H9 (cell line): ENCODE measurements at regions not wholly inside any gene's neighbourhood (a gene's known extent, or its start where the extent isn't known, plus 50 kb on each side); places are given as distances from the start of the nearest gene placed in this dataset.

Source experiments
- DNase-seq: peaks from one replicate; pipeline ENCODE4 v3.0.0-alpha.2; 2017
- H2AFZ ChIP-seq: one replicate; pipeline ENCODE4 v1.6.1; 2013; ENCODE audit warnings: mild to moderate bottlenecking, low read length, control low read depth, moderate library complexity
- H2AK5ac ChIP-seq: 2 replicates; pipeline ENCODE4 v1.6.1; 2013; ENCODE audit warnings: low read length, control low read depth, mixed read lengths; ENCODE audit not compliant: insufficient read length
- H2BK120ac ChIP-seq: one replicate; pipeline ENCODE4 v1.6.1; 2013; ENCODE audit warnings: low read depth, mild to moderate bottlenecking, low read length, control low read depth, inconsistent platforms; ENCODE audit not compliant: poor library complexity, severe bottlenecking
- H2BK12ac ChIP-seq: 2 replicates; pipeline ENCODE4 v1.6.1; 2013; ENCODE audit warnings: low read length, control low read depth, mixed read lengths, low read depth; ENCODE audit not compliant: insufficient read length
- H2BK15ac ChIP-seq: 2 replicates; pipeline ENCODE4 v1.6.1; 2013; ENCODE audit warnings: low read depth, low read length, control low read depth
- H2BK20ac ChIP-seq: one replicate; pipeline ENCODE4 v1.6.1; 2013; ENCODE audit warnings: low read depth, mild to moderate bottlenecking, low read length, control low read depth, inconsistent platforms; ENCODE audit not compliant: poor library complexity, severe bottlenecking
- H2BK5ac ChIP-seq: 2 replicates; pipeline ENCODE4 v1.6.1; 2013; ENCODE audit warnings: low read length, control low read depth, mixed read lengths; ENCODE audit not compliant: insufficient read length
- H3K14ac ChIP-seq: 2 replicates; pipeline ENCODE4 v1.6.1; 2013; ENCODE audit warnings: low read length, control low read depth; ENCODE audit not compliant: insufficient read depth
- H3K18ac ChIP-seq: 2 replicates; pipeline ENCODE4 v1.6.1; 2013; ENCODE audit warnings: low read depth, mild to moderate bottlenecking, mixed read lengths, low read length, control low read depth; ENCODE audit not compliant: insufficient read length
- H3K23ac ChIP-seq: 2 replicates; pipeline ENCODE4 v1.6.1; 2013; ENCODE audit warnings: low read length, control low read depth, mixed read lengths, low read depth; ENCODE audit not compliant: insufficient read length
- H3K23me2 ChIP-seq: 2 replicates; pipeline ENCODE4 v1.6.1; 2013; ENCODE audit warnings: low read depth, mild to moderate bottlenecking, mixed read lengths, low read length, control low read depth; ENCODE audit not compliant: insufficient read length, poor library complexity, severe bottlenecking
- H3K27ac ChIP-seq: 2 replicates; pipeline ENCODE4 v1.5.1; 2013; ENCODE audit warnings: low read length, control low read depth, mixed read lengths, low read depth; ENCODE audit not compliant: insufficient read length
- H3K27me3 ChIP-seq: 2 replicates; pipeline ENCODE4 v1.6.1; 2013; ENCODE audit warnings: low read length, control low read depth, inconsistent platforms; ENCODE audit not compliant: insufficient read depth
- H3K4ac ChIP-seq: 2 replicates; pipeline ENCODE4 v1.6.1; 2013; ENCODE audit warnings: low read depth, mild to moderate bottlenecking, control low read depth, inconsistent platforms, low read length, moderate library complexity
- H3K4me1 ChIP-seq: 2 replicates; pipeline ENCODE4 v1.6.1; 2013; ENCODE audit warnings: low read length, control low read depth, inconsistent platforms; ENCODE audit not compliant: insufficient read depth
- H3K4me2 ChIP-seq: 2 replicates; pipeline ENCODE4 v1.6.1; 2013; ENCODE audit warnings: low read length, control low read depth, mixed read lengths; ENCODE audit not compliant: insufficient read length, insufficient read depth
- H3K56ac ChIP-seq: 2 replicates; pipeline ENCODE4 v1.6.1; 2013; ENCODE audit warnings: low read depth, mild to moderate bottlenecking, mixed read lengths, low read length, control low read depth; ENCODE audit not compliant: insufficient read length
- H3K79me1 ChIP-seq: 2 replicates; pipeline ENCODE4 v1.6.1; 2013; ENCODE audit warnings: low read depth, mild to moderate bottlenecking, moderate library complexity, low read length, control low read depth, inconsistent platforms; ENCODE audit not compliant: insufficient read depth, poor library complexity, severe bottlenecking
- H3K79me2 ChIP-seq: 2 replicates; pipeline ENCODE4 v1.6.1; 2013; ENCODE audit warnings: low read length, control low read depth, inconsistent platforms; ENCODE audit not compliant: insufficient read depth
- H3K9ac ChIP-seq: 2 replicates; pipeline ENCODE4 v1.6.1; 2013; ENCODE audit warnings: low read length, control low read depth, mixed read lengths; ENCODE audit not compliant: insufficient read length; ENCODE audit errors: extremely low read depth
- H3K9me3 ChIP-seq: one replicate; pipeline ENCODE4 v1.6.1; 2013; ENCODE audit warnings: low read depth, low read length, inconsistent platforms; ENCODE audit not compliant: control insufficient read depth
- H3T11ph ChIP-seq: one replicate; pipeline ENCODE4 v1.6.1; 2013; ENCODE audit warnings: mild to moderate bottlenecking, low read length, control low read depth, inconsistent platforms
- H4K20me1 ChIP-seq: one replicate; pipeline ENCODE4 v1.6.1; 2013; ENCODE audit not compliant: control insufficient read depth, insufficient read length, insufficient read depth
- H4K5ac ChIP-seq: 2 replicates; pipeline ENCODE4 v1.6.1; 2013; ENCODE audit warnings: low read depth, mild to moderate bottlenecking, mixed read lengths, low read length, control low read depth; ENCODE audit not compliant: insufficient read length
- H4K8ac ChIP-seq: replicated peaks from 2 replicates; pipeline ENCODE4 v1.6.1; 2013; ENCODE audit warnings: low read length, control low read depth, mixed read lengths, low read depth; ENCODE audit not compliant: insufficient read length
- H4K91ac ChIP-seq: 2 replicates; pipeline ENCODE4 v1.6.1; 2013; ENCODE audit warnings: low read depth, mild to moderate bottlenecking, moderate library complexity, mixed read lengths, low read length, control low read depth; ENCODE audit not compliant: insufficient read length
- H3K27ac Mint-ChIP-seq, 3 experiments: 2 replicates in 2 of 3; 3 replicates in 1 of 3; pipeline ENCODE4 v1.8.0; 2020 to 2021; ENCODE audit warnings: mixed read lengths in 3 of 3, mild to moderate bottlenecking in 1 of 3, moderate library complexity in 1 of 3
- H3K27me3 Mint-ChIP-seq: 2 replicates; pipeline ENCODE4 v1.8.0; 2021; ENCODE audit warnings: low read depth, mild to moderate bottlenecking, moderate library complexity, mixed read lengths
- H3K36me3 Mint-ChIP-seq, 3 experiments: 2 replicates in 2 of 3; 3 replicates in 1 of 3; pipeline ENCODE4 v1.8.0; 2020 to 2021; ENCODE audit warnings: low read depth in 3 of 3, mixed read lengths in 3 of 3; ENCODE audit not compliant: insufficient read depth in 1 of 3
- H3K4me1 Mint-ChIP-seq, 2 experiments: 2 replicates each; pipeline ENCODE4 v1.8.0; 2020; ENCODE audit warnings: mixed read lengths in 2 of 2
- H3K4me3 Mint-ChIP-seq, 2 experiments: 2 replicates in 1 of 2; 3 replicates in 1 of 2; pipeline ENCODE4 v1.8.0; 2020 to 2021; ENCODE audit warnings: mild to moderate bottlenecking in 2 of 2, mixed read lengths in 2 of 2, moderate library complexity in 1 of 2
- H3K9me3 Mint-ChIP-seq, 2 experiments: 2 replicates in 1 of 2; 3 replicates in 1 of 2; pipeline ENCODE4 v1.8.0; 2020; ENCODE audit warnings: mild to moderate bottlenecking in 2 of 2, mixed read lengths in 2 of 2, moderate library complexity in 1 of 2
- WGBS: extraction: QIAGEN DNeasy Blood & Tissue Kit; methylation state at CpG from one replicate; pipeline ENCODE4 v1.1.7; 2013; ENCODE audit warnings: missing lambda C conversion rate, low lambda C conversion rate, mixed read lengths; ENCODE audit not compliant: insufficient read length; ENCODE audit errors: extremely low coverage; 5-methylcytosine and 5-hydroxymethylcytosine counted together
- TF ChIP-seq, protein P1 (sequence below): fragments of 200-600 bp; sonication (generic); conservative IDR thresholded peaks from 3 replicates; pipeline ENCODE4 v1.8.0; 2021; ENCODE audit warnings: antibody characterized with exemption, mild to moderate bottlenecking

DNA sequence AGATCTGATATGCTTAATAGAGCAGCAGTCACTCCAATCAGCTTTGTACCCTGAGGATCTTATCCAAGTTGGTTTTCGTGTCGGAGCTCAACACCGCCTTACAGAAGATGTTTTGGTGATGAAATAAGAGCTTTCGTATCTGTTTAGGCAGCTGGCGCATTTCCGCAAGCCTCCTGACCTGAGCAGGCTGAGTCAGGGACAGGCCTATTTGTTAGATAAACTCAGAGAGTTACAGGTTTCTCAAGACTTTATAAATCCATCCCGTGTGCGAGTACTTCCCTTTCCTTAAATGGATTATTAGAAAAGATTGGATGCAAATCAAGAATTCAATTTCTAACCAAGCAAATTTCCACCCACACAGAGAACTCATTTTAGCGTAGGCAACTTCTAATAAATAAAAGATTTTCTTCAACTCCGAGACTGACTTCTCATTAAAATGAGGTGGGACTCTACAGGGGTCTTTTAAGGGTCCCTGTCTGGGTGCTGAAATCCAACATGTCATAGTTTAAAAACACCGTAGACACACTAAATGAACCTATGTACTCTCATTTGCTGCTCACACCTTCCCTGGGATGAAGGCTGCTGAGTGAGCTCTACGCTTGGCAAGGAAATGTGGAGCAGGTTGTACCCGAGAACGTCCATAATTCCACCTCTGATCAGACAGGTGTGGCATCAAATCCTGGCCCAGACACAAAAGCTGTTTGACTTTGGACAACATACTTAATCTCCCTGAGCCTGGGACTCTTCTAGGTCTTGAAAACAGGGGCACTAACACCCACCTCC lies 106.9 kb upstream of the F3 start:
- Mint-ChIP-seq H3K36me3 (no peaks in the 10 kb centered on the region; a peak in 2 of 7 replicates), H3K27ac (peak overlapping the region in 2 of 3 experiments; percentile 41 to 91; a peak in 2 of 7 replicates), H3K4me1 (peaks cover 6 to 25% of the 10 kb centered on the region in 2 experiments), H3K9me3 (no peaks in the 10 kb centered on the region), H3K4me3 (no peak overlapping the region), H3K27me3 (no peaks in the 10 kb centered on the region)
- no peak overlapping the region for H3K18ac ChIP-seq
- H3K14ac ChIP-seq = no peak overlapping the region
- no peak overlapping the region for H2BK20ac ChIP-seq
- no peaks in the 10 kb centered on the region for H3K23me2 ChIP-seq
- H3K23ac ChIP-seq = no peak overlapping the region
- H3K9ac ChIP-seq = no peak overlapping the region
- H4K91ac ChIP-seq = no peak overlapping the region
- no peaks in the 10 kb centered on the region for H4K20me1 ChIP-seq
- H4K8ac ChIP-seq = no peak overlapping the region
- no peak overlapping the region for H3K56ac ChIP-seq
- peaks cover 4% of the 10 kb centered on the region; the same call in 1 of the 2 replicates for H3K4me1 ChIP-seq
- H2BK5ac ChIP-seq = no peak overlapping the region
- no peak overlapping the region for H3K4ac ChIP-seq
- no peak overlapping the region for H3K4me2 ChIP-seq
- H2BK120ac ChIP-seq = no peak overlapping the region
- no peak for DNase-seq
- H2BK12ac ChIP-seq = no peak overlapping the region
- H3K79me1 ChIP-seq = no peaks in the 10 kb centered on the region
- no peak overlapping the region for H4K5ac ChIP-seq
- no peaks in the 10 kb centered on the region; the same call in 1 of the 2 replicates for H3K27me3 ChIP-seq
- no peak overlapping the region for H2AFZ ChIP-seq
- H2AK5ac ChIP-seq = no peak overlapping the region
- H3K9me3 ChIP-seq = no peaks in the 10 kb centered on the region
- TF ChIP-seq, protein P1, sequence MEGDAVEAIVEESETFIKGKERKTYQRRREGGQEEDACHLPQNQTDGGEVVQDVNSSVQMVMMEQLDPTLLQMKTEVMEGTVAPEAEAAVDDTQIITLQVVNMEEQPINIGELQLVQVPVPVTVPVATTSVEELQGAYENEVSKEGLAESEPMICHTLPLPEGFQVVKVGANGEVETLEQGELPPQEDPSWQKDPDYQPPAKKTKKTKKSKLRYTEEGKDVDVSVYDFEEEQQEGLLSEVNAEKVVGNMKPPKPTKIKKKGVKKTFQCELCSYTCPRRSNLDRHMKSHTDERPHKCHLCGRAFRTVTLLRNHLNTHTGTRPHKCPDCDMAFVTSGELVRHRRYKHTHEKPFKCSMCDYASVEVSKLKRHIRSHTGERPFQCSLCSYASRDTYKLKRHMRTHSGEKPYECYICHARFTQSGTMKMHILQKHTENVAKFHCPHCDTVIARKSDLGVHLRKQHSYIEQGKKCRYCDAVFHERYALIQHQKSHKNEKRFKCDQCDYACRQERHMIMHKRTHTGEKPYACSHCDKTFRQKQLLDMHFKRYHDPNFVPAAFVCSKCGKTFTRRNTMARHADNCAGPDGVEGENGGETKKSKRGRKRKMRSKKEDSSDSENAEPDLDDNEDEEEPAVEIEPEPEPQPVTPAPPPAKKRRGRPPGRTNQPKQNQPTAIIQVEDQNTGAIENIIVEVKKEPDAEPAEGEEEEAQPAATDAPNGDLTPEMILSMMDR = no peak
- no peak overlapping the region for H3T11ph ChIP-seq
- no CpG with 5 or more reads among the region's 14 CpGs for WGBS
- H3K27ac ChIP-seq = no peak overlapping the region
- H3K79me2 ChIP-seq = no peaks in the 10 kb centered on the region
- H2BK15ac ChIP-seq = no peak overlapping the region
